Hindlimb muscle (tissue), 1 donor: ENCODE measurements at regions not wholly inside any gene's neighbourhood (a gene's known extent, or its start where the extent isn't known, plus 50 kb on each side); places are given as distances from the start of the nearest gene placed in this dataset.
"Not testable (repeated sequence)": the region's sequence is repeated elsewhere in the genome, so short reads cannot be mapped to it uniquely, and the experiment has no call there.

ENCODE experiments used
- DNase-seq: peaks from one replicate; pipeline ENCODE4 v3.0.0-alpha.2; 2013

- DNase-seq: no peak
These were observed 259.8 kb downstream of the OSR1 start for GRCh38 chr2:19098467-19099160.

GRCh38 chr2:19089476-19089875 is 268.9 kb downstream of the OSR1 start:
- not testable (repeated sequence) for DNase-seq

GRCh38 chr2:19086231-19086651 is 272.2 kb downstream of the OSR1 start:
- peak; percentile 51 for DNase-seq

DNA sequence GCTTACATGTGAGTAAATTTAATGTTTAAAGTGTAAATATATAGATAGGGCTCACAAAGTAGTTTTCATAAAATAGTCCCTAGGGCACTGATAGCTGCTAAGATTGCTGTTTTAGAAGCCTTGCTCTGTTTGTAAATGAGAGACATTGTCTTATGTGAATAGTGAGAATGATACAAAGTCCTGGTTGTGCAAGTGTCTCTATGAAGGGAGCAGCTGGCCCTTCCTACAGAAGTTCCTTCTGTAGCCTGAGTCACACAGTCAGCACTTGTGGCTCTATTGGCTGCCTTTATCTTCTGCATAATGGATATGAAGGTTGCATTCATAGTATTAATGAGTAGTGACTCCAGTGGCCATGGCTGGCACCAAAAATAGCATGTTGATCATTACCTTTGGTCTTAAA is 279.7 kb downstream of the OSR1 start:
- no peak for DNase-seq

DNA sequence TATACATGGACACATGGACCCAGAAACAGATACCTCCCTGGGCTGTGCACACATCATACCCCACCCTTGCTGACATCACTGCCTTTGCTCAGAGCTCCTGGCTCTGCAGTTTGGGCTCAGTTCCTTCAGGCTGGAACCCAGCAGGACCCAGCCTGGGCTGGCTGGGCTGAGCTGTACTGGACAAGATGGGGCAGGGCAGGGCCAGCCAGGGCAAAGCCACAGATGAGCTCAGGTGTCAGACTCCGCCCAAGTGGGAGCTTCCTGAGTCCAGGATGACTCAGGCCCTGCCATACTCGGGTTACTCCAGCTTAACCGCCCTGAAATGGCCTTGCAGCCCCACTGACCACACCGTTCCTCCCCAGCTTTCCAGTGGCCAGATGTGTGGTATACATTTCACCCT is 284.9 kb downstream of the OSR1 start:
- DNase-seq: no peak

DNA sequence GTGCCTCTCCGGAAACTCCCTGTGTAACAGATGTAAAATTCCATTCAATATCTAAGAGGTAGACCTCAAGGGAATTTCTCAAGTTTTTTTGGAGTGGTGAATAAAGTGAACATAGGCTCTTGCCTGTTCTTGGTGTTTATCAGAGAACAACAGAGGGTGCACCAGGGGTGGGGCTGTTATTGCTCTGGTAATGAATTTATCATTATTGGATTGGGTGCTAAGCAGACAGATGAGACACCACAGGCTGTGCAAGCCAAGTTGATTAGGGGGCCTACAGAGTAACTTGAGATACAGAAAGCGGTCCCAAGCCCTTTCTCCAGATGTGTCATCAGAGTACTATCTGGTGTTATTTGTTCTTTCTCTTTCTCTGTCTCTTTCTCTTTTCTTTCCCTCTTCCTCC is 286.3 kb downstream of the OSR1 start:
- no peak for DNase-seq

GRCh38 chr2:19070886-19071285 is 287.5 kb downstream of the OSR1 start:
- DNase-seq: no peak

DNA sequence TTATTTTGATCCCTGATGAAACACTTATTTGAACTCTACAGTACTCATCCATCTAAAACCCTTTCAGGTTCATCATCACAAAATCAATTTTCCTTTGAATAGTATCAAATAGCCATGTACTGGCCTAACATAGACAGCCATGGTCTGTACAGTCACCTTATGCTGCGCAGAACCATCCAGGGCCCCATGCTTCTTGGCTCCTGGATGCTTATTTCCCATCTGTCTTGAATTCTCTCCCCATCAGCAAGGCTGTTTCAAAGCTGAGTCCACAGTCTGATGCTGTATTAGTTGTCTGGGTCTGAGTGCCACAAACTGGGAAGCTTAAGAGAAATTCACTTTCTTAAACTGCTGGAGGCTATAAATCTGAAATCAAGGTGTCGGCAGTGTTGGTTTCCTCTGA is 290.2 kb downstream of the OSR1 start:
- no peak for DNase-seq

DNA sequence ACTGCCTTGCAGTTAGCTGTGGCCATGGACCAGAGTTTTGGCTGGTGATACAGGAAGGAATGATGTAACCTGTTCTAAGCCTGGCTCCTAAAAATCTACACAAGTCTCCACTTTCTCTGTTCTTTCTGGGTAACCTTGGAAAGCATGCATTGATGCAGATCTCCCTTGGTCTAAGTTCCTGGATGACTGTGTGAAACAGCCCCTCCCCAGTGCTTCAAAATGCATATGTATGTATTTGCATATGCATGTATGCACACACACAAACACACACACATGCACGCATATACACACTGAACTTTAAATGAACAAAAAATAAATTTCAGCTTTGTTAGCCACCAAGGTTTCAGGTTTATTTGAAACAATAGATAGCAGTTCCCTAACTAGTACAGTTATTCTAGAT is 296.1 kb downstream of the OSR1 start:
- no peak for DNase-seq

- DNase-seq: no peak
These were observed 299.3 kb downstream of the OSR1 start for GRCh38 chr2:19059076-19059475.

GRCh38 chr2:19051203-19051831 is 307.1 kb downstream of the OSR1 start:
- DNase-seq: no peak

- DNase-seq: no peak
These were observed 308.1 kb downstream of the OSR1 start for GRCh38 chr2:19050354-19050753.

GRCh38 chr2:19048593-19049266 is 309.7 kb downstream of the OSR1 start:
- DNase-seq: peak; percentile 47

- peak; percentile 34 for DNase-seq
These were observed 311.2 kb downstream of the OSR1 start for GRCh38 chr2:19046986-19047780.

DNA sequence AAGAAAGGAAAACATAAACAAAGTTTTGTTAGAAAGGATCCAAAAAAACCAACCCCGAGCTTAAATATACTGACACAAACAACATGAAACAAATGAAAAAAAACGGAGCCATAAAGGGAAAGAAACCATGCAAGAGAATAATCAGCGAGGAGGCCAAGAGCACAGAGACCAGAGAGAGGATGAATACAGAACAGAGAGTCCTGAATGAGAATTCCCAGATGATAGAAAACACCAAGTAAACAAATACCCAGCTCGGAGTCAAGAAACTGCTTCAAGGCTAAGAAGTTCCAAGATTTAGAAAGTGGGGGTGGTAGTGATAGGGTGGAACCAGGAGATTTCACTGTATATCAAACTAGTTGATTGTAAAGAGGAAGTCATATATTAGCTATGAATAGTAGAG is 313.3 kb downstream of the OSR1 start:
- no peak for DNase-seq

DNA sequence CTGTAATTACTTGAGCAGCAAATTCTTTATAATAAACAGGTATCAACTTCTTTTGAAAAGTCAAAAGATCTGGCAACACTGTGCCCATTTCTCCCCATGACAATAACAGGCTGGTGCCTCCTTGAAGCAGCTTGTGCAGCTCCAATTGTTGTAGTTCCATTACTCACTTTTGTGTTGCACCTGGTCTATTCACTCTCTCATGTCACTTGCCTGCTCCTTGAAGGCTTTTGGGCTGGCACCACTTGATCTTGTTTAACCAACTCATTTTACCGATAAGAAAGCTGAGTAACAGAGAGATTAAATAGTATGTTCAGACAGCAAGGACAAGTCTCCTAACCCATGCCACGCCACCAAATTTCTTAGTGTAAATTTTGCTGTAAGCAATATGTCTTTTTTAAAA is 314.5 kb downstream of the OSR1 start:
- no peak for DNase-seq

- no peak for DNase-seq
These were observed 316.9 kb downstream of the OSR1 start for GRCh38 chr2:19041434-19042041.

- no peak for DNase-seq
These were observed 320.1 kb downstream of the OSR1 start for GRCh38 chr2:19038071-19039015.

- DNase-seq: no peak
These were observed 322.3 kb downstream of the OSR1 start for GRCh38 chr2:19036091-19036490.

DNA sequence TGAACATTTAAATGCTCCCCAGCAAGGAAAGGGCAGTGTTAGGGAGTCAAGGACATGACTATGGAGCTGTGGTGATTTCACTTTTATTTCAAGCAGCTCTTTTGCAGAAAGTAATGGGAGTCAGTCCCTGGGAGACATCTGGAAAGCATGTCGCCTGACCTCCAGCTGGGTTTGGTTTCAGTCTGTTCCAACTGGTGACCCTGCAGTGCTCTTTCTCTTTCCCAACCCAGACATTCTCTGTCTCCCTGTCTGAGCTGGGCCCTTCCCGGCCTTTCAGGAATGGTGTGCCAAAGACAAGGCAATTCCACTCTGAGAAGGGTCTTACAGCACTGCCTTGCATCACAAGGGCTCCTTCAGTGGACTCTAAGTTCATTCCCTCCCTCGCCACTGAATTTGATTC is 323.2 kb downstream of the OSR1 start:
- DNase-seq: no peak

DNA sequence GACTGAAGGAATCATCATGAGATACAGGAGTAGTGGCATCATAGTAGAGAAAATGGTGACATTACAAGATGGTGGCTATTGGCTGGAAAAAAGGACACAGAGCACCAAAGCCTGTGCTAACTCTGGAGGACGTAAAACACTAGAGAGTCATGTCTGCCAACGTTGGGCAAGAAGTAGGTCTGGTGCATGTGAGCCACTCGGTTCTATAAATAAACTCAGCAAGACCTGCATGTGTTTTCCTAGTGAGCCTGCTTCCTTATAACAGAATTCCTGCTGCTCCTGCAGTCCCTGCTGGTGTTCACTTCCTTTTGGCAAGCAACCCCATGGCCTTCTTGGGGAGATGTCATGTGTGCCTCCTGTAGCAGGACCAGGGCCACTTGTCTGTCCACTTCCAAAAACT is 325.2 kb downstream of the OSR1 start:
- no peak for DNase-seq

- no peak for DNase-seq
These were observed 326.8 kb downstream of the OSR1 start for GRCh38 chr2:19031642-19032041.
